Middle frontal gyrus (tissue), 1 donor: ENCODE measurements at regions not wholly inside any gene's neighbourhood (a gene's known extent, or its start where the extent isn't known, plus 50 kb on each side); places are given as distances from the start of the nearest gene placed in this dataset.

Source experiments
- DNase-seq: peaks from one replicate; pipeline ENCODE4 v3.0.0-alpha.2; 2015; ENCODE audit warnings: low spot score; ENCODE audit errors: extremely low spot score

GRCh38 chr13:39233519-39233918 is 195.3 kb downstream of the NHLRC3 start:
- DNase-seq, result no peak

GRCh38 chr13:39244561-39245230 is 206.4 kb downstream of the NHLRC3 start:
- no peak for DNase-seq

- DNase-seq, result no peak
Measured at GRCh38 chr13:39245688-39246087, 207.4 kb downstream of the NHLRC3 start.

- DNase-seq, result no peak
Measured at GRCh38 chr13:39249982-39250381, 211.7 kb downstream of the NHLRC3 start.

GRCh38 chr13:39250440-39250839 is 212.2 kb downstream of the NHLRC3 start:
- no peak for DNase-seq

GRCh38 chr13:39251340-39251739 is 213.1 kb downstream of the NHLRC3 start:
- DNase-seq, result no peak

GRCh38 chr13:39253774-39254173 is 215.5 kb downstream of the NHLRC3 start:
- DNase-seq, result no peak

GRCh38 chr13:39254601-39255000 is 216.3 kb downstream of the NHLRC3 start:
- no peak for DNase-seq

- no peak for DNase-seq
Measured at GRCh38 chr13:39257642-39258041, 219.4 kb downstream of the NHLRC3 start.

- no peak for DNase-seq
Measured at GRCh38 chr13:39259371-39260140, 221.3 kb downstream of the NHLRC3 start.

GRCh38 chr13:39263033-39263432 is 224.8 kb downstream of the NHLRC3 start:
- peak; percentile 31 for DNase-seq

GRCh38 chr13:39263531-39263930 is 225.3 kb downstream of the NHLRC3 start:
- DNase-seq, result no peak

- no peak for DNase-seq
Measured at GRCh38 chr13:39266426-39266825, 228.2 kb downstream of the NHLRC3 start.

- no peak for DNase-seq
Measured at GRCh38 chr13:39268398-39268797, 230.1 kb downstream of the NHLRC3 start.

- DNase-seq, result no peak
Measured at GRCh38 chr13:39269004-39269403, 230.7 kb downstream of the NHLRC3 start.

GRCh38 chr13:39269411-39269810 is 231.2 kb downstream of the NHLRC3 start:
- no peak for DNase-seq

- no peak for DNase-seq
Measured at GRCh38 chr13:39272994-39273393, 234.7 kb downstream of the NHLRC3 start.

GRCh38 chr13:39273953-39274738 is 235.9 kb downstream of the NHLRC3 start:
- no peak for DNase-seq

GRCh38 chr13:39274739-39275325 is 236.6 kb downstream of the NHLRC3 start:
- DNase-seq, result no peak

- no peak for DNase-seq
Measured at GRCh38 chr13:39279077-39279476, 240.8 kb downstream of the NHLRC3 start.

GRCh38 chr13:39281539-39282150 is 243.4 kb downstream of the NHLRC3 start:
- no peak for DNase-seq
